Panc1 (cell line): ENCODE measurements at regions not wholly inside any gene's neighbourhood (a gene's known extent, or its start where the extent isn't known, plus 50 kb on each side); places are given as distances from the start of the nearest gene placed in this dataset.

Source experiments
- ATAC-seq: fragments of 200-7000 bp; cut with Tn5 transposase; 2 replicates; pipeline ENCODE4 v1.9.1; 2020; ENCODE audit warnings: mild to moderate bottlenecking, moderate library complexity
- BruUV-seq: library from RNA; stranded (reverse); fragments of 400-500 nt; replicated peaks from 2 replicates; lab custom pipeline; 2021; lab: Mats Ljungman, UMichigan
- CTCF ChIA-PET: fragments of 300-600 bp; sonication (Branson Sonifier 250); formaldehyde crosslinking; loops from one replicate; lab custom pipeline; 2022; ENCODE audit warnings: antibody characterized with exemption; lab: Charles Lee
- POLR2A ChIA-PET: fragments of 300-600 bp; sonication (Branson Sonifier 250); formaldehyde crosslinking; loops from one replicate; lab custom pipeline; 2022; ENCODE audit warnings: antibody characterized with exemption; lab: Charles Lee
- DNase-seq: peaks from one replicate; pipeline ENCODE4 v3.0.0-alpha.2; 2010; ENCODE audit warnings: low read depth, low spot score
- H3K27ac ChIP-seq: 2 replicates; pipeline ENCODE4 v1.5.1; 2011; ENCODE audit warnings: mild to moderate bottlenecking, low read length, inconsistent platforms
- H3K27me3 ChIP-seq: fragments of 200-500 bp; sonication (Bioruptor generic); 2 replicates; pipeline ENCODE4 v1.6.0; 2014; ENCODE audit warnings: low read length, inconsistent platforms; ENCODE audit not compliant: control insufficient read depth, insufficient read depth
- H3K36me3 ChIP-seq: fragments of 200-500 bp; sonication (Bioruptor generic); 2 replicates; pipeline ENCODE4 v1.5.1; 2014; ENCODE audit warnings: inconsistent platforms, mild to moderate bottlenecking, low read length, moderate library complexity; ENCODE audit not compliant: control insufficient read depth, insufficient read depth
- H3K4me1 ChIP-seq: 2 replicates; pipeline ENCODE4 v1.5.1; 2011; ENCODE audit warnings: inconsistent platforms, mild to moderate bottlenecking, low read length, moderate library complexity; ENCODE audit not compliant: control insufficient read depth, insufficient read depth
- H3K4me3 ChIP-seq, 2 experiments: 2 replicates each; pipeline ENCODE4 v1.5.1; 2011 to 2012; ENCODE audit warnings: low read depth in 2 of 2, low read length in 2 of 2, mild to moderate bottlenecking in 2 of 2, inconsistent platforms in 1 of 2, moderate library complexity in 1 of 2
- H3K9me3 ChIP-seq: fragments of 200-500 bp; sonication (Bioruptor generic); 2 replicates; pipeline ENCODE4 v1.5.1; 2014; ENCODE audit warnings: low read depth, mild to moderate bottlenecking, inconsistent platforms, low read length, moderate library complexity; ENCODE audit not compliant: control insufficient read depth, insufficient read depth
- POLR2AphosphoS5 ChIP-seq: IDR thresholded peaks from 2 replicates; pipeline ENCODE4 v1.6.1; 2012; ENCODE audit warnings: mild to moderate bottlenecking, low read depth, low read length, moderate library complexity
- REST ChIP-seq, 2 experiments: IDR thresholded peaks; 2 replicates each; pipeline ENCODE4 v1.6.1; 2011 to 2012; ENCODE audit warnings: low read depth in 2 of 2, control low read depth in 1 of 2, low read length in 1 of 2, mild to moderate bottlenecking in 1 of 2, moderate library complexity in 1 of 2; ENCODE audit not compliant: insufficient read depth in 1 of 2
- SIN3A ChIP-seq: IDR thresholded peaks from 2 replicates; pipeline ENCODE4 v1.6.1; 2012; ENCODE audit warnings: low read depth, mild to moderate bottlenecking, low read length, moderate library complexity, borderline replicate concordance; ENCODE audit not compliant: insufficient read depth
- TCF7L2 ChIP-seq: IDR thresholded peaks from 2 replicates; pipeline ENCODE4 v1.6.1; 2011; ENCODE audit warnings: mild to moderate bottlenecking, low read depth, low read length, inconsistent platforms
- in situ Hi-C: cut with HindIII; loops from 2 replicates; pipeline ENCODE4 v1.10.0; 2016; ENCODE audit warnings: low sequenced_read_pairs, low pct_unique_long_range_greater_than_20kb
- intact Hi-C: fragments of 100-400 bp; cut with micrococcal nuclease; formaldehyde crosslinking; loops from one replicate; pipeline ENCODE4 v1.10.0; 2022; ENCODE audit not compliant: unreplicated experiment
- TF ChIP-seq, protein P1 (sequence below): fragments of 450-650 bp; IDR thresholded peaks from 2 replicates; pipeline ENCODE4 v1.5.1; 2017; ENCODE audit warnings: mild to moderate bottlenecking

- in situ Hi-C loops (no loop called here), intact Hi-C loops (no loop called here)
- Histone ChIP-seq H3K9me3 (no peaks in the 10 kb centered on the region), H3K27ac (no peak overlapping the region), H3K4me3 (no peak overlapping the region), H3K4me1 (no peaks in the 10 kb centered on the region), H3K36me3 (no peaks in the 10 kb centered on the region), H3K27me3 (no peaks in the 10 kb centered on the region)
- DNase-seq (no peak), ATAC-seq (no peak)
- ChIA-PET POLR2A (no interaction called here), CTCF (no interaction called here)
- BruUV-seq, result no TSS peak
- TF ChIP-seq, protein P1, sequence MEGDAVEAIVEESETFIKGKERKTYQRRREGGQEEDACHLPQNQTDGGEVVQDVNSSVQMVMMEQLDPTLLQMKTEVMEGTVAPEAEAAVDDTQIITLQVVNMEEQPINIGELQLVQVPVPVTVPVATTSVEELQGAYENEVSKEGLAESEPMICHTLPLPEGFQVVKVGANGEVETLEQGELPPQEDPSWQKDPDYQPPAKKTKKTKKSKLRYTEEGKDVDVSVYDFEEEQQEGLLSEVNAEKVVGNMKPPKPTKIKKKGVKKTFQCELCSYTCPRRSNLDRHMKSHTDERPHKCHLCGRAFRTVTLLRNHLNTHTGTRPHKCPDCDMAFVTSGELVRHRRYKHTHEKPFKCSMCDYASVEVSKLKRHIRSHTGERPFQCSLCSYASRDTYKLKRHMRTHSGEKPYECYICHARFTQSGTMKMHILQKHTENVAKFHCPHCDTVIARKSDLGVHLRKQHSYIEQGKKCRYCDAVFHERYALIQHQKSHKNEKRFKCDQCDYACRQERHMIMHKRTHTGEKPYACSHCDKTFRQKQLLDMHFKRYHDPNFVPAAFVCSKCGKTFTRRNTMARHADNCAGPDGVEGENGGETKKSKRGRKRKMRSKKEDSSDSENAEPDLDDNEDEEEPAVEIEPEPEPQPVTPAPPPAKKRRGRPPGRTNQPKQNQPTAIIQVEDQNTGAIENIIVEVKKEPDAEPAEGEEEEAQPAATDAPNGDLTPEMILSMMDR, result no peak
- TF ChIP-seq SIN3A (no peak), POLR2AphosphoS5 (no peak), TCF7L2 (no peak), REST (IDR thresholded peaks at IDR 0.05; ENCODE audit: insufficient read depth in 1 of 2, low read depth in 2 of 2, low read length in 1 of 2) (no peak)
These were observed 809.2 kb downstream of the USP25 start for GRCh38 chr21:16538936-16539440.

- Histone ChIP-seq H3K27ac (no peak overlapping the region), H3K27me3 (no peaks in the 10 kb centered on the region), H3K4me1 (no peaks in the 10 kb centered on the region), H3K36me3 (no peaks in the 10 kb centered on the region), H3K9me3 (no peaks in the 10 kb centered on the region), H3K4me3 (no peak overlapping the region)
- ChIA-PET CTCF (no interaction called here), POLR2A (no interaction called here)
- no TSS peak for BruUV-seq
- intact Hi-C loops (no loop called here), in situ Hi-C loops (no loop called here)
- DNase-seq (no peak), ATAC-seq (no peak)
- TF ChIP-seq, protein P1, result no peak
These were observed 811.4 kb downstream of the USP25 start for GRCh38 chr21:16540966-16541727.
